SK-N-SH treated with all-trans-retinoic acid at 6 μM for 48 hours (cell line): ENCODE measurements at regions not wholly inside any gene's neighbourhood (a gene's known extent, or its start where the extent isn't known, plus 50 kb on each side); places are given as distances from the start of the nearest gene placed in this dataset.

Experiments used
- ATAC-seq: fragments of 200-7000 bp; cut with Tn5 transposase; 3 replicates; pipeline ENCODE4 v1.9.1; 2020; ENCODE audit warnings: mild to moderate bottlenecking, moderate library complexity
- ARNTL ChIP-seq: fragments of 450-650 bp; formaldehyde crosslinking; IDR thresholded peaks from 2 replicates; pipeline ENCODE4 v1.5.0; 2020; ENCODE audit warnings: low read depth, mild to moderate bottlenecking, moderate library complexity, borderline replicate concordance
- BACH2 ChIP-seq: fragments of 250-450 bp; sonication (Bioruptor Pico); IDR thresholded peaks from 2 replicates; pipeline ENCODE4 v1.9.0; 2021; ENCODE audit warnings: mild to moderate bottlenecking, borderline replicate concordance
- CSDC2 ChIP-seq: fragments of 250-450 bp; sonication (Bioruptor Pico); IDR thresholded peaks from 2 replicates; pipeline ENCODE4 v1.5.0; 2020; ENCODE audit warnings: mild to moderate bottlenecking, moderate library complexity
- ESRRG ChIP-seq: fragments of 250-450 bp; sonication (Bioruptor Pico); IDR thresholded peaks from 2 replicates; pipeline ENCODE4 v1.6.1; 2021; ENCODE audit warnings: mild to moderate bottlenecking
- GLIS3 ChIP-seq: fragments of 250-450 bp; sonication (Bioruptor Pico); IDR thresholded peaks from 2 replicates; pipeline ENCODE4 v1.5.0; 2020; ENCODE audit warnings: mild to moderate bottlenecking, moderate library complexity
- ISL1 ChIP-seq: fragments of 250-450 bp; sonication (Bioruptor Pico); IDR thresholded peaks from 2 replicates; pipeline ENCODE4 v2.1.2; 2022; ENCODE audit warnings: mild to moderate bottlenecking, moderate library complexity
- OSR1 ChIP-seq: fragments of 250-450 bp; sonication (Bioruptor Pico); IDR thresholded peaks from 2 replicates; pipeline ENCODE4 v1.8.0; 2022; ENCODE audit warnings: moderate library complexity, mild to moderate bottlenecking, inconsistent platforms
- PPARA ChIP-seq: fragments of 250-450 bp; sonication (Bioruptor Pico); IDR thresholded peaks from 2 replicates; pipeline ENCODE4 v1.5.0; 2020; ENCODE audit warnings: mild to moderate bottlenecking, borderline replicate concordance
- RARB ChIP-seq: fragments of 250-450 bp; sonication (Bioruptor Pico); IDR thresholded peaks from 2 replicates; pipeline ENCODE4 v1.8.0; 2021; ENCODE audit warnings: mild to moderate bottlenecking, moderate library complexity
- SNAI2 ChIP-seq: fragments of 250-450 bp; sonication (Bioruptor Pico); IDR thresholded peaks from 2 replicates; pipeline ENCODE4 v1.5.0; 2020; ENCODE audit warnings: mild to moderate bottlenecking, moderate library complexity
- TCF4 ChIP-seq: fragments of 250-450 bp; sonication (Bioruptor Pico); IDR thresholded peaks from 2 replicates; pipeline ENCODE4 v1.8.0; 2021; ENCODE audit warnings: mild to moderate bottlenecking, moderate library complexity, borderline replicate concordance
- TOX ChIP-seq: fragments of 250-450 bp; sonication (Bioruptor Pico); IDR thresholded peaks from 2 replicates; pipeline ENCODE4 v1.8.0; 2021; ENCODE audit warnings: mild to moderate bottlenecking, moderate library complexity, borderline replicate concordance
- ZC3H10 ChIP-seq: fragments of 250-450 bp; sonication (Bioruptor Pico); IDR thresholded peaks from 2 replicates; pipeline ENCODE4 v1.5.1; 2021; ENCODE audit warnings: mild to moderate bottlenecking, moderate library complexity
- ZFP3 ChIP-seq: fragments of 250-450 bp; sonication (Bioruptor Pico); IDR thresholded peaks from 2 replicates; pipeline ENCODE4 v1.5.0; 2020; ENCODE audit warnings: mild to moderate bottlenecking, moderate library complexity
- ZFP30 ChIP-seq: fragments of 450-650 bp; formaldehyde crosslinking; IDR thresholded peaks from 2 replicates; pipeline ENCODE4 v1.5.0; 2022; ENCODE audit warnings: mild to moderate bottlenecking, moderate library complexity
- ZNF565 ChIP-seq: fragments of 450-650 bp; formaldehyde crosslinking; conservative IDR thresholded peaks from 2 replicates; pipeline ENCODE4 v1.5.0; 2020; ENCODE audit warnings: low read depth, mild to moderate bottlenecking, moderate library complexity
- ZNF70 ChIP-seq: fragments of 450-650 bp; formaldehyde crosslinking; IDR thresholded peaks from 2 replicates; pipeline ENCODE4 v1.5.0; 2020; ENCODE audit warnings: mild to moderate bottlenecking, moderate library complexity
- ZNF8 ChIP-seq: fragments of 450-650 bp; formaldehyde crosslinking; IDR thresholded peaks from 2 replicates; pipeline ENCODE4 v1.5.0; 2020; ENCODE audit warnings: mild to moderate bottlenecking, moderate library complexity
- TF ChIP-seq, protein P1 (sequence below): fragments of 250-450 bp; sonication (Bioruptor Pico); IDR thresholded peaks from 2 replicates; pipeline ENCODE4 v1.5.1; 2020; ENCODE audit warnings: low read depth, mild to moderate bottlenecking, moderate library complexity
- TF ChIP-seq, protein P2 (sequence below): fragments of 250-450 bp; sonication (Bioruptor Pico); IDR thresholded peaks from 2 replicates; pipeline ENCODE4 v1.5.0; 2020; ENCODE audit warnings: mild to moderate bottlenecking, moderate library complexity
- TF ChIP-seq, protein P3 (sequence below): fragments of 250-450 bp; sonication (Bioruptor Pico); IDR thresholded peaks from 2 replicates; pipeline ENCODE4 v1.8.0; 2021; ENCODE audit warnings: low read depth, mild to moderate bottlenecking, moderate library complexity, borderline replicate concordance
- TF ChIP-seq, protein P4 (sequence below): fragments of 250-450 bp; sonication (Bioruptor Pico); IDR thresholded peaks from 2 replicates; pipeline ENCODE4 v1.5.1; 2021; ENCODE audit warnings: mild to moderate bottlenecking, moderate library complexity
- TF ChIP-seq, protein P5 (sequence below): fragments of 250-450 bp; sonication (Bioruptor Pico); IDR thresholded peaks from 2 replicates; pipeline ENCODE4 v1.8.0; 2020; ENCODE audit warnings: mild to moderate bottlenecking, moderate library complexity, borderline replicate concordance

DNA sequence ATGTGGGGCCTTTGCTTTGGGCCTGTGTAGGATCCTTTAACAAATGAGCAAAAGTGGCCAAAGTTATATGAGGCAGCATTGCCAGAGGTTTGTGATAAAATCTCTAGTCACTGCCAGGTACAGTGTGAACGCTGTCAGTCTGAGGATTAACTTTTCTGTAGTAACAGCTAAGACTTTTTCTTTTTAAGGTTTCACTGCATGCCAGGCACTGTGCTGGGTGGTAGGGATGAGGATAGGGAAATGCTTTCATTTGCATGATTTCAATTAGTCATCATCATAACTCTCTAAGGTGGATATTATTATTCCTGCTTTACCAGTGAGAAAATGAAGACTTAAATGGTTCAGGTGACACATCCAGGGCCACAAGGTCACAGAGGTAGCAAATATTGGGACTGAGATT lies 79.7 kb upstream of the BMPER start:
- ATAC-seq, result no peak; the same call in none of the 3 replicates

DNA sequence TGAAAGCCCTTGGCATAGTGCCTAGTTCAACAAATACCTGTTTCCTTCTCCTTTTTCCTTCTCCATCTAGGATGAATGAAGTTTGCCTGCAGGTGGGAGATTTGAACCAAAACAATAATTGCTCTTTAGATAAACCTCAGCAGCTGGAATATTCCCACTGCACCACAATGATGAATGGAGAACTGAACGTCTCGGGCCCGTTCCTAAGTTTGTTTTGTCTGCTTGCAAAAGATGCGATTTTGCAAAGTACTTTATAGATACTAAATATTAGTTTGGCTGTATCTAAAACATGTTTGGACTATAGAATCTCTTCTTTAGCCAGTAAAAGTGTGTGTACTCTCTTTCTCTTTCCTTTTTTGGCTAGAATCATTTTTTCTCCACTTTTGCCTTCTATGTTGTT lies 75.8 kb upstream of the BMPER start:
- ATAC-seq, result no peak
- TF ChIP-seq ZC3H10 (CRISPR knock-in tag) (no peak), ISL1 (CRISPR knock-in tag) (no peak), TCF4 (CRISPR knock-in tag) (no peak), ZFP30 (CRISPR knock-in tag) (no peak), BACH2 (CRISPR knock-in tag) (no peak), CSDC2 (CRISPR knock-in tag) (no peak), OSR1 (no peak), SNAI2 (CRISPR knock-in tag) (no peak), ZFP3 (CRISPR knock-in tag) (no peak), ZNF8 (CRISPR knock-in tag) (no peak), GLIS3 (CRISPR knock-in tag) (no peak), ARNTL (CRISPR knock-in tag) (no peak), ZNF70 (CRISPR knock-in tag) (no peak), RARB (no peak), PPARA (no peak), TOX (CRISPR knock-in tag) (no peak)
- TF ChIP-seq, protein P1, sequence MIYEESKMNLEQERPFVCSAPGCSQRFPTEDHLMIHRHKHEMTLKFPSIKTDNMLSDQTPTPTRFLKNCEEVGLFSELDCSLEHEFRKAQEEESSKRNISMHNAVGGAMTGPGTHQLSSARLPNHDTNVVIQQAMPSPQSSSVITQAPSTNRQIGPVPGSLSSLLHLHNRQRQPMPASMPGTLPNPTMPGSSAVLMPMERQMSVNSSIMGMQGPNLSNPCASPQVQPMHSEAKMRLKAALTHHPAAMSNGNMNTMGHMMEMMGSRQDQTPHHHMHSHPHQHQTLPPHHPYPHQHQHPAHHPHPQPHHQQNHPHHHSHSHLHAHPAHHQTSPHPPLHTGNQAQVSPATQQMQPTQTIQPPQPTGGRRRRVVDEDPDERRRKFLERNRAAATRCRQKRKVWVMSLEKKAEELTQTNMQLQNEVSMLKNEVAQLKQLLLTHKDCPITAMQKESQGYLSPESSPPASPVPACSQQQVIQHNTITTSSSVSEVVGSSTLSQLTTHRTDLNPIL, result no peak
- TF ChIP-seq, protein P2, sequence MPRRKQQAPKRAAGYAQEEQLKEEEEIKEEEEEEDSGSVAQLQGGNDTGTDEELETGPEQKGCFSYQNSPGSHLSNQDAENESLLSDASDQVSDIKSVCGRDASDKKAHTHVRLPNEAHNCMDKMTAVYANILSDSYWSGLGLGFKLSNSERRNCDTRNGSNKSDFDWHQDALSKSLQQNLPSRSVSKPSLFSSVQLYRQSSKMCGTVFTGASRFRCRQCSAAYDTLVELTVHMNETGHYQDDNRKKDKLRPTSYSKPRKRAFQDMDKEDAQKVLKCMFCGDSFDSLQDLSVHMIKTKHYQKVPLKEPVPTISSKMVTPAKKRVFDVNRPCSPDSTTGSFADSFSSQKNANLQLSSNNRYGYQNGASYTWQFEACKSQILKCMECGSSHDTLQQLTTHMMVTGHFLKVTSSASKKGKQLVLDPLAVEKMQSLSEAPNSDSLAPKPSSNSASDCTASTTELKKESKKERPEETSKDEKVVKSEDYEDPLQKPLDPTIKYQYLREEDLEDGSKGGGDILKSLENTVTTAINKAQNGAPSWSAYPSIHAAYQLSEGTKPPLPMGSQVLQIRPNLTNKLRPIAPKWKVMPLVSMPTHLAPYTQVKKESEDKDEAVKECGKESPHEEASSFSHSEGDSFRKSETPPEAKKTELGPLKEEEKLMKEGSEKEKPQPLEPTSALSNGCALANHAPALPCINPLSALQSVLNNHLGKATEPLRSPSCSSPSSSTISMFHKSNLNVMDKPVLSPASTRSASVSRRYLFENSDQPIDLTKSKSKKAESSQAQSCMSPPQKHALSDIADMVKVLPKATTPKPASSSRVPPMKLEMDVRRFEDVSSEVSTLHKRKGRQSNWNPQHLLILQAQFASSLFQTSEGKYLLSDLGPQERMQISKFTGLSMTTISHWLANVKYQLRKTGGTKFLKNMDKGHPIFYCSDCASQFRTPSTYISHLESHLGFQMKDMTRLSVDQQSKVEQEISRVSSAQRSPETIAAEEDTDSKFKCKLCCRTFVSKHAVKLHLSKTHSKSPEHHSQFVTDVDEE (CRISPR knock-in tag), result no peak
- TF ChIP-seq, protein P3, sequence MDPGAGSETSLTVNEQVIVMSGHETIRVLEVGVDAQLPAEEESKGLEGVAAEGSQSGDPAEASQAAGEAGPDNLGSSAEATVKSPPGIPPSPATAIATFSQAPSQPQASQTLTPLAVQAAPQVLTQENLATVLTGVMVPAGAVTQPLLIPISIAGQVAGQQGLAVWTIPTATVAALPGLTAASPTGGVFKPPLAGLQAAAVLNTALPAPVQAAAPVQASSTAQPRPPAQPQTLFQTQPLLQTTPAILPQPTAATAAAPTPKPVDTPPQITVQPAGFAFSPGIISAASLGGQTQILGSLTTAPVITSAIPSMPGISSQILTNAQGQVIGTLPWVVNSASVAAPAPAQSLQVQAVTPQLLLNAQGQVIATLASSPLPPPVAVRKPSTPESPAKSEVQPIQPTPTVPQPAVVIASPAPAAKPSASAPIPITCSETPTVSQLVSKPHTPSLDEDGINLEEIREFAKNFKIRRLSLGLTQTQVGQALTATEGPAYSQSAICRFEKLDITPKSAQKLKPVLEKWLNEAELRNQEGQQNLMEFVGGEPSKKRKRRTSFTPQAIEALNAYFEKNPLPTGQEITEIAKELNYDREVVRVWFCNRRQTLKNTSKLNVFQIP (CRISPR knock-in tag), result no peak

More for the DNA sequence above, 79.7 kb upstream of the BMPER start:
- TF ChIP-seq, protein P4, sequence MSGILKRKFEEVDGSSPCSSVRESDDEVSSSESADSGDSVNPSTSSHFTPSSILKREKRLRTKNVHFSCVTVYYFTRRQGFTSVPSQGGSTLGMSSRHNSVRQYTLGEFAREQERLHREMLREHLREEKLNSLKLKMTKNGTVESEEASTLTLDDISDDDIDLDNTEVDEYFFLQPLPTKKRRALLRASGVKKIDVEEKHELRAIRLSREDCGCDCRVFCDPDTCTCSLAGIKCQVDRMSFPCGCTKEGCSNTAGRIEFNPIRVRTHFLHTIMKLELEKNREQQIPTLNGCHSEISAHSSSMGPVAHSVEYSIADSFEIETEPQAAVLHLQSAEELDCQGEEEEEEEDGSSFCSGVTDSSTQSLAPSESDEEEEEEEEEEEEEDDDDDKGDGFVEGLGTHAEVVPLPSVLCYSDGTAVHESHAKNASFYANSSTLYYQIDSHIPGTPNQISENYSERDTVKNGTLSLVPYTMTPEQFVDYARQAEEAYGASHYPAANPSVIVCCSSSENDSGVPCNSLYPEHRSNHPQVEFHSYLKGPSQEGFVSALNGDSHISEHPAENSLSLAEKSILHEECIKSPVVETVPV (CRISPR knock-in tag), result no peak
- TF ChIP-seq ARNTL (CRISPR knock-in tag), result no peak
- no peak for TF ChIP-seq ISL1 (CRISPR knock-in tag)
- TF ChIP-seq ZC3H10 (CRISPR knock-in tag), result no peak
- TF ChIP-seq CSDC2 (CRISPR knock-in tag), result no peak
- no peak for TF ChIP-seq TCF4 (CRISPR knock-in tag)
- TF ChIP-seq, protein P3 (CRISPR knock-in tag), result no peak
- TF ChIP-seq PPARA, result no peak
- TF ChIP-seq ZNF8 (CRISPR knock-in tag), result no peak
- no peak for TF ChIP-seq ZNF565 (CRISPR knock-in tag)
- TF ChIP-seq ESRRG (CRISPR knock-in tag), result no peak
- TF ChIP-seq BACH2 (CRISPR knock-in tag), result no peak
- no peak for TF ChIP-seq ZFP3 (CRISPR knock-in tag)
- TF ChIP-seq, protein P5, sequence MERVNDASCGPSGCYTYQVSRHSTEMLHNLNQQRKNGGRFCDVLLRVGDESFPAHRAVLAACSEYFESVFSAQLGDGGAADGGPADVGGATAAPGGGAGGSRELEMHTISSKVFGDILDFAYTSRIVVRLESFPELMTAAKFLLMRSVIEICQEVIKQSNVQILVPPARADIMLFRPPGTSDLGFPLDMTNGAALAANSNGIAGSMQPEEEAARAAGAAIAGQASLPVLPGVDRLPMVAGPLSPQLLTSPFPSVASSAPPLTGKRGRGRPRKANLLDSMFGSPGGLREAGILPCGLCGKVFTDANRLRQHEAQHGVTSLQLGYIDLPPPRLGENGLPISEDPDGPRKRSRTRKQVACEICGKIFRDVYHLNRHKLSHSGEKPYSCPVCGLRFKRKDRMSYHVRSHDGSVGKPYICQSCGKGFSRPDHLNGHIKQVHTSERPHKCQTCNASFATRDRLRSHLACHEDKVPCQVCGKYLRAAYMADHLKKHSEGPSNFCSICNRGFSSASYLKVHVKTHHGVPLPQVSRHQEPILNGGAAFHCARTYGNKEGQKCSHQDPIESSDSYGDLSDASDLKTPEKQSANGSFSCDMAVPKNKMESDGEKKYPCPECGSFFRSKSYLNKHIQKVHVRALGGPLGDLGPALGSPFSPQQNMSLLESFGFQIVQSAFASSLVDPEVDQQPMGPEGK (CRISPR knock-in tag), result no peak
- TF ChIP-seq TOX (CRISPR knock-in tag), result no peak
- TF ChIP-seq, protein P1, result no peak
- TF ChIP-seq SNAI2 (CRISPR knock-in tag), result no peak
- no peak for TF ChIP-seq OSR1
- TF ChIP-seq RARB, result no peak
